SJSA1 (cell line): ENCODE measurements at regions not wholly inside any gene's neighbourhood (a gene's known extent, or its start where the extent isn't known, plus 50 kb on each side); places are given as distances from the start of the nearest gene placed in this dataset.
A peak's percentile ranks its signal among the peaks of the same experiment; 100 is the strongest.

Source experiments
- DNase-seq, 2 experiments: peaks; one replicate each; pipeline ENCODE4 v3.0.0-alpha.2; 2015 to 2020; ENCODE audit warnings: low spot score in 2 of 2, low read depth in 1 of 2
- H3K27ac ChIP-seq: fragments of 250-450 bp; sonication (Bioruptor Pico); 2 replicates; pipeline ENCODE4 v1.5.1; 2020; ENCODE audit warnings: mild to moderate bottlenecking, moderate library complexity
- H3K27me3 ChIP-seq: fragments of 250-450 bp; sonication (Bioruptor Pico); replicated peaks from 2 replicates; pipeline ENCODE4 v1.5.1; 2020; ENCODE audit warnings: mild to moderate bottlenecking, moderate library complexity
- H3K36me3 ChIP-seq: fragments of 250-450 bp; sonication (Bioruptor Pico); 2 replicates; pipeline ENCODE4 v1.5.1; 2020; ENCODE audit warnings: mild to moderate bottlenecking
- H3K4me1 ChIP-seq: fragments of 250-450 bp; sonication (Bioruptor Pico); replicated peaks from 2 replicates; pipeline ENCODE4 v1.6.1; 2021; ENCODE audit warnings: mild to moderate bottlenecking
- H3K4me3 ChIP-seq: fragments of 250-450 bp; sonication (Bioruptor Pico); 2 replicates; pipeline ENCODE4 v1.5.1; 2020; ENCODE audit warnings: mild to moderate bottlenecking
- H3K9me3 ChIP-seq: fragments of 250-450 bp; sonication (Bioruptor Pico); replicated peaks from 2 replicates; pipeline ENCODE4 v1.5.1; 2020; ENCODE audit warnings: mild to moderate bottlenecking

- no peak for DNase-seq
- no peaks in the 10 kb centered on the region for H3K36me3 ChIP-seq
- H3K27ac ChIP-seq: no peak overlapping the region
- H3K4me3 ChIP-seq: no peak overlapping the region
- no peaks in the 10 kb centered on the region for H3K9me3 ChIP-seq
- no peaks in the 10 kb centered on the region for H3K27me3 ChIP-seq
- H3K4me1 ChIP-seq: peaks cover 7% of the 10 kb centered on the region
These were observed 52.2 kb upstream of the ABCA1 start for GRCh38 chr9:104980039-104980654.

- no peak overlapping the region for H3K4me3 ChIP-seq
- no peaks in the 10 kb centered on the region for H3K36me3 ChIP-seq
- H3K4me1 ChIP-seq: peaks cover 7% of the 10 kb centered on the region
- H3K9me3 ChIP-seq: no peaks in the 10 kb centered on the region
- H3K27ac ChIP-seq: no peak overlapping the region
- no peaks in the 10 kb centered on the region for H3K27me3 ChIP-seq
- DNase-seq: no peak
These were observed 53.7 kb upstream of the ABCA1 start for GRCh38 chr9:104981543-104982129.

- DNase-seq: no peak
- no peaks in the 10 kb centered on the region for H3K27me3 ChIP-seq
- H3K27ac ChIP-seq: no peak overlapping the region
These were observed 54.6 kb upstream of the ABCA1 start for GRCh38 chr9:104982543-104982942.

GRCh38 chr9:104983491-104983890 lies 55.5 kb upstream of the ABCA1 start:
- Histone ChIP-seq H3K27ac (no peak overlapping the region), H3K9me3 (no peaks in the 10 kb centered on the region)
- no peak for DNase-seq

More at GRCh38 chr9:104982543-104982942, 54.6 kb upstream of the ABCA1 start:
- Histone ChIP-seq H3K9me3 (no peaks in the 10 kb centered on the region), H3K36me3 (no peaks in the 10 kb centered on the region), H3K4me1 (peaks cover 7% of the 10 kb centered on the region), H3K4me3 (no peak overlapping the region)

GRCh38 chr9:104984121-104984520 lies 56.2 kb upstream of the ABCA1 start:
- Histone ChIP-seq H3K27me3 (no peaks in the 10 kb centered on the region), H3K27ac (no peak overlapping the region), H3K4me1 (peaks cover 7% of the 10 kb centered on the region), H3K9me3 (no peaks in the 10 kb centered on the region), H3K4me3 (no peak overlapping the region), H3K36me3 (no peaks in the 10 kb centered on the region)
- no peak for DNase-seq

More at GRCh38 chr9:104983491-104983890, 55.5 kb upstream of the ABCA1 start:
- Histone ChIP-seq H3K36me3 (no peaks in the 10 kb centered on the region), H3K4me1 (peaks cover 7% of the 10 kb centered on the region), H3K4me3 (no peak overlapping the region), H3K27me3 (no peaks in the 10 kb centered on the region)

GRCh38 chr9:104984542-104984941 lies 56.6 kb upstream of the ABCA1 start:
- Histone ChIP-seq H3K9me3 (no peaks in the 10 kb centered on the region), H3K4me1 (peaks cover 11% of the 10 kb centered on the region), H3K27me3 (no peaks in the 10 kb centered on the region), H3K4me3 (no peak overlapping the region), H3K27ac (no peak overlapping the region), H3K36me3 (no peaks in the 10 kb centered on the region)
- no peak for DNase-seq

GRCh38 chr9:104984948-104985347 lies 57.0 kb upstream of the ABCA1 start:
- Histone ChIP-seq H3K4me1 (peaks cover 10% of the 10 kb centered on the region), H3K4me3 (no peak overlapping the region), H3K36me3 (no peaks in the 10 kb centered on the region), H3K9me3 (no peaks in the 10 kb centered on the region), H3K27me3 (no peaks in the 10 kb centered on the region), H3K27ac (no peak overlapping the region)
- no peak for DNase-seq

GRCh38 chr9:104986096-104986495 lies 58.1 kb upstream of the ABCA1 start:
- Histone ChIP-seq H3K4me3 (no peak overlapping the region), H3K4me1 (peaks cover 16% of the 10 kb centered on the region)

GRCh38 chr9:104987743-104988142 lies 59.8 kb upstream of the ABCA1 start:
- no peak for DNase-seq
- peaks cover 27% of the 10 kb centered on the region for H3K4me1 ChIP-seq
- no peak overlapping the region for H3K27ac ChIP-seq
- no peaks in the 10 kb centered on the region for H3K9me3 ChIP-seq
- no peak overlapping the region for H3K4me3 ChIP-seq
- no peaks in the 10 kb centered on the region for H3K36me3 ChIP-seq
- H3K27me3 ChIP-seq: no peaks in the 10 kb centered on the region

More at GRCh38 chr9:104986096-104986495, 58.1 kb upstream of the ABCA1 start:
- no peak for DNase-seq
- H3K36me3 ChIP-seq: no peaks in the 10 kb centered on the region
- H3K27ac ChIP-seq: no peak overlapping the region
- H3K9me3 ChIP-seq: no peaks in the 10 kb centered on the region
- H3K27me3 ChIP-seq: no peaks in the 10 kb centered on the region

GRCh38 chr9:104988539-104988938 lies 60.6 kb upstream of the ABCA1 start:
- Histone ChIP-seq H3K4me1 (peaks cover 35% of the 10 kb centered on the region), H3K27ac (no peak overlapping the region)
- DNase-seq: no peak

GRCh38 chr9:104991144-104991953 lies 63.4 kb upstream of the ABCA1 start:
- DNase-seq: peak; percentile 85 to 88
- Histone ChIP-seq H3K4me1 (peaks cover 41% of the 10 kb centered on the region), H3K27me3 (no peaks in the 10 kb centered on the region), H3K4me3 (peak overlapping the region; percentile 50), H3K9me3 (no peaks in the 10 kb centered on the region), H3K36me3 (no peaks in the 10 kb centered on the region), H3K27ac (peak overlapping the region; percentile 75)

More at GRCh38 chr9:104988539-104988938, 60.6 kb upstream of the ABCA1 start:
- Histone ChIP-seq H3K9me3 (no peaks in the 10 kb centered on the region), H3K36me3 (no peaks in the 10 kb centered on the region), H3K4me3 (no peak overlapping the region), H3K27me3 (no peaks in the 10 kb centered on the region)

- Histone ChIP-seq H3K4me1 (peaks cover 41% of the 10 kb centered on the region), H3K27me3 (no peaks in the 10 kb centered on the region), H3K27ac (peak overlapping the region; percentile 49), H3K36me3 (no peaks in the 10 kb centered on the region), H3K4me3 (no peak overlapping the region), H3K9me3 (no peaks in the 10 kb centered on the region)
- DNase-seq: peak in 1 of 2 experiments; percentile 66
These were observed 64.7 kb upstream of the ABCA1 start for GRCh38 chr9:104992659-104993058.

- Histone ChIP-seq H3K36me3 (no peaks in the 10 kb centered on the region), H3K9me3 (no peaks in the 10 kb centered on the region), H3K4me1 (peaks cover 41% of the 10 kb centered on the region), H3K4me3 (no peak overlapping the region), H3K27ac (peak overlapping the region; percentile 49), H3K27me3 (no peaks in the 10 kb centered on the region)
- DNase-seq: peak; percentile 63 to 64
These were observed 65.5 kb upstream of the ABCA1 start for GRCh38 chr9:104993291-104993963.
